ENCODE measurements at regions not wholly inside any gene's neighbourhood (a gene's known extent, or its start where the extent isn't known, plus 50 kb on each side); places are given as distances from the start of the nearest gene placed in this dataset.
"Not testable (repeated sequence)": the region's sequence is repeated elsewhere in the genome, so short reads cannot be mapped to it uniquely, and the experiment has no call there.

GRCh38 chr18:1147730-1148129 is 243.1 kb downstream of the ADCYAP1 start:
- Histone ChIP-seq H3K14ac (ENCODE audit: low read length) (no peak overlapping the region), H3K9me3 (replicated peaks in 1 of 2; ENCODE audit: control insufficient read depth in 2 of 2, insufficient read depth in 1 of 2, low read depth in 1 of 2, low read length in 2 of 2) (no peaks in the 10 kb centered on the region), H4K91ac (ENCODE audit: low read depth, low read length, poor library complexity) (no peak overlapping the region), H2AK5ac (ENCODE audit: low read depth, low read length) (no peak overlapping the region), H2BK15ac (ENCODE audit: low read length) (no peak overlapping the region), H3K36me3 (replicated peaks in 1 of 2; ENCODE audit: control insufficient read depth in 2 of 2, insufficient read depth in 2 of 2, low read length in 2 of 2) (no peaks in the 10 kb centered on the region), H3K23ac (ENCODE audit: low read depth, low read length, poor library complexity) (no peak overlapping the region), H2BK12ac (ENCODE audit: low read length) (no peak overlapping the region), H3K27ac (replicated peaks; ENCODE audit: low read length) (no peak overlapping the region), H2AFZ (ENCODE audit: low read length) (no peak overlapping the region), H4K8ac (ENCODE audit: low read depth, low read length) (no peak overlapping the region), H3K9ac (ENCODE audit: low read depth, low read length, poor library complexity) (no peak overlapping the region), H3K79me1 (ENCODE audit: low read depth, low read length) (no peaks in the 10 kb centered on the region), H2BK5ac (ENCODE audit: low read length) (no peak overlapping the region), H3K4me3 (ENCODE audit: low read length in 2 of 2) (no peak overlapping the region), H3K4me1 (ENCODE audit: control insufficient read depth in 2 of 2, insufficient read depth in 1 of 2, low read depth in 1 of 2, low read length in 2 of 2) (no peaks in the 10 kb centered on the region), H3K27me3 (ENCODE audit: control insufficient read depth in 3 of 3, insufficient read depth in 3 of 3, low read depth in 1 of 3, low read length in 3 of 3) (no peaks in the 10 kb centered on the region), H3K4ac (ENCODE audit: low read length) (no peak overlapping the region), H2BK120ac (ENCODE audit: low read depth, low read length) (no peak overlapping the region), H3K4me2 (ENCODE audit: insufficient read depth, low read length, poor library complexity, severe bottlenecking) (no peak overlapping the region), H3K18ac (ENCODE audit: low read length) (no peak overlapping the region)
- WGBS, 2 donors (ENCODE audit: extremely low coverage in 2 of 2, insufficient read length in 2 of 2, insufficient replicate concordance in 1 of 2) = no CpG with 5 or more reads among the region's 1 CpG
- no peak for DNase-seq (ENCODE audit: low spot score)

GRCh38 chr18:1149709-1150108 is 245.0 kb downstream of the ADCYAP1 start:
- Histone ChIP-seq H3K36me3 (replicated peaks in 1 of 2; ENCODE audit: control insufficient read depth in 2 of 2, insufficient read depth in 2 of 2, low read length in 2 of 2) (no peaks in the 10 kb centered on the region), H3K9ac (ENCODE audit: low read depth, low read length, poor library complexity) (no peak overlapping the region), H3K4me3 (ENCODE audit: low read length in 2 of 2) (no peak overlapping the region), H4K8ac (ENCODE audit: low read depth, low read length) (no peak overlapping the region), H2BK12ac (ENCODE audit: low read length) (no peak overlapping the region), H3K79me1 (ENCODE audit: low read depth, low read length) (no peaks in the 10 kb centered on the region), H2BK15ac (ENCODE audit: low read length) (no peak overlapping the region), H3K4me2 (ENCODE audit: insufficient read depth, low read length, poor library complexity, severe bottlenecking) (no peak overlapping the region), H3K4me1 (ENCODE audit: control insufficient read depth in 2 of 2, insufficient read depth in 1 of 2, low read depth in 1 of 2, low read length in 2 of 2) (no peaks in the 10 kb centered on the region), H3K4ac (ENCODE audit: low read length) (no peak overlapping the region), H3K18ac (ENCODE audit: low read length) (no peak overlapping the region), H3K14ac (ENCODE audit: low read length) (no peak overlapping the region), H3K27me3 (ENCODE audit: control insufficient read depth in 3 of 3, insufficient read depth in 3 of 3, low read depth in 1 of 3, low read length in 3 of 3) (no peaks in the 10 kb centered on the region), H4K91ac (ENCODE audit: low read depth, low read length, poor library complexity) (no peak overlapping the region), H3K27ac (replicated peaks; ENCODE audit: low read length) (no peak overlapping the region), H3K23ac (ENCODE audit: low read depth, low read length, poor library complexity) (no peak overlapping the region), H3K9me3 (replicated peaks in 1 of 2; ENCODE audit: control insufficient read depth in 2 of 2, insufficient read depth in 1 of 2, low read depth in 1 of 2, low read length in 2 of 2) (no peaks in the 10 kb centered on the region), H2BK120ac (ENCODE audit: low read depth, low read length) (no peak overlapping the region), H2AFZ (ENCODE audit: low read length) (no peak overlapping the region), H2BK5ac (ENCODE audit: low read length) (no peak overlapping the region), H2AK5ac (ENCODE audit: low read depth, low read length) (no peak overlapping the region)
- WGBS, 2 donors (ENCODE audit: extremely low coverage in 2 of 2, insufficient read length in 2 of 2, insufficient replicate concordance in 1 of 2) = no CpG with 5 or more reads among the region's 4 CpGs
- no peak for DNase-seq (ENCODE audit: low spot score)

- Histone ChIP-seq H2BK15ac (ENCODE audit: low read length) (no peak overlapping the region), H3K36me3 (replicated peaks in 1 of 2; ENCODE audit: control insufficient read depth in 2 of 2, insufficient read depth in 2 of 2, low read length in 2 of 2) (no peaks in the 10 kb centered on the region), H3K9ac (ENCODE audit: low read depth, low read length, poor library complexity) (no peak overlapping the region), H2BK5ac (ENCODE audit: low read length) (no peak overlapping the region), H3K4me1 (ENCODE audit: control insufficient read depth in 2 of 2, insufficient read depth in 1 of 2, low read depth in 1 of 2, low read length in 2 of 2) (no peaks in the 10 kb centered on the region), H4K91ac (ENCODE audit: low read depth, low read length, poor library complexity) (no peak overlapping the region), H3K18ac (ENCODE audit: low read length) (no peak overlapping the region), H2AK5ac (ENCODE audit: low read depth, low read length) (no peak overlapping the region), H3K4me3 (ENCODE audit: low read length in 2 of 2) (no peak overlapping the region), H3K4me2 (ENCODE audit: insufficient read depth, low read length, poor library complexity, severe bottlenecking) (no peak overlapping the region), H3K79me1 (ENCODE audit: low read depth, low read length) (no peaks in the 10 kb centered on the region), H2BK12ac (ENCODE audit: low read length) (no peak overlapping the region), H3K23ac (ENCODE audit: low read depth, low read length, poor library complexity) (no peak overlapping the region), H4K8ac (ENCODE audit: low read depth, low read length) (no peak overlapping the region), H2BK120ac (ENCODE audit: low read depth, low read length) (no peak overlapping the region), H3K27ac (replicated peaks; ENCODE audit: low read length) (no peak overlapping the region), H3K27me3 (ENCODE audit: control insufficient read depth in 3 of 3, insufficient read depth in 3 of 3, low read depth in 1 of 3, low read length in 3 of 3) (no peaks in the 10 kb centered on the region), H2AFZ (ENCODE audit: low read length) (no peak overlapping the region), H3K9me3 (replicated peaks in 1 of 2; ENCODE audit: control insufficient read depth in 2 of 2, insufficient read depth in 1 of 2, low read depth in 1 of 2, low read length in 2 of 2) (no peaks in the 10 kb centered on the region), H3K4ac (ENCODE audit: low read length) (no peak overlapping the region), H3K14ac (ENCODE audit: low read length) (no peak overlapping the region)
- WGBS, 2 donors (ENCODE audit: extremely low coverage in 2 of 2, insufficient read length in 2 of 2, insufficient replicate concordance in 1 of 2) = no CpG with 5 or more reads among the region's 2 CpGs
- no peak for DNase-seq (ENCODE audit: low spot score)
These were observed 245.7 kb downstream of the ADCYAP1 start for GRCh38 chr18:1150344-1150743.

GRCh38 chr18:1152958-1153357 is 248.3 kb downstream of the ADCYAP1 start:
- H2BK5ac ChIP-seq (ENCODE audit: low read length); H3K79me1 ChIP-seq (ENCODE audit: low read depth, low read length); H2BK12ac ChIP-seq (ENCODE audit: low read length); H3K14ac ChIP-seq (ENCODE audit: low read length); H3K4ac ChIP-seq (ENCODE audit: low read length); H3K9ac ChIP-seq (ENCODE audit: low read depth, low read length, poor library complexity); H3K27ac ChIP-seq (replicated peaks; ENCODE audit: low read length); H3K4me1 ChIP-seq (ENCODE audit: control insufficient read depth in 2 of 2, insufficient read depth in 1 of 2, low read depth in 1 of 2, low read length in 2 of 2); H2BK120ac ChIP-seq (ENCODE audit: low read depth, low read length); DNase-seq (ENCODE audit: low spot score); H2AK5ac ChIP-seq (ENCODE audit: low read depth, low read length); H3K9me3 ChIP-seq (replicated peaks in 1 of 2; ENCODE audit: control insufficient read depth in 2 of 2, insufficient read depth in 1 of 2, low read depth in 1 of 2, low read length in 2 of 2); H3K27me3 ChIP-seq (ENCODE audit: control insufficient read depth in 3 of 3, insufficient read depth in 3 of 3, low read depth in 1 of 3, low read length in 3 of 3); H3K18ac ChIP-seq (ENCODE audit: low read length); H4K8ac ChIP-seq (ENCODE audit: low read depth, low read length); H3K36me3 ChIP-seq (replicated peaks in 1 of 2; ENCODE audit: control insufficient read depth in 2 of 2, insufficient read depth in 2 of 2, low read length in 2 of 2); H3K4me2 ChIP-seq (ENCODE audit: insufficient read depth, low read length, poor library complexity, severe bottlenecking); H3K4me3 ChIP-seq (ENCODE audit: low read length in 2 of 2); H2AFZ ChIP-seq (ENCODE audit: low read length); H4K91ac ChIP-seq (ENCODE audit: low read depth, low read length, poor library complexity); H3K23ac ChIP-seq (ENCODE audit: low read depth, low read length, poor library complexity); H2BK15ac ChIP-seq (ENCODE audit: low read length): not testable (repeated sequence)
- WGBS, 2 donors (ENCODE audit: extremely low coverage in 2 of 2, insufficient read length in 2 of 2, insufficient replicate concordance in 1 of 2) = no CpG with 5 or more reads among the region's 2 CpGs
